HL-60 (cell line): ENCODE measurements at regions not wholly inside any gene's neighbourhood (a gene's known extent, or its start where the extent isn't known, plus 50 kb on each side); places are given as distances from the start of the nearest gene placed in this dataset.

ENCODE experiments used
- DNase-seq, 2 experiments: peaks; one replicate each; pipeline ENCODE4 v3.0.0-alpha.2; 2010 to 2020; ENCODE audit warnings: low read depth in 1 of 2, low spot score in 1 of 2
- H3K27ac ChIP-seq: fragments of 250-450 bp; sonication (Bioruptor Pico); replicated peaks from 2 replicates; pipeline ENCODE4 v1.5.1; 2020; ENCODE audit warnings: mild to moderate bottlenecking, moderate library complexity
- H3K27me3 ChIP-seq: fragments of 250-450 bp; sonication (Bioruptor Pico); 2 replicates; pipeline ENCODE4 v1.5.1; 2021; ENCODE audit warnings: mild to moderate bottlenecking, moderate library complexity; ENCODE audit not compliant: insufficient read depth, poor library complexity, severe bottlenecking
- H3K4me3 ChIP-seq: replicated peaks from 2 replicates; pipeline ENCODE4 v1.5.1; 2011; ENCODE audit warnings: mild to moderate bottlenecking, control low read depth, low read length; ENCODE audit not compliant: insufficient read depth
- GABPA ChIP-seq: IDR thresholded peaks from 2 replicates; pipeline ENCODE4 v1.6.1; 2012; ENCODE audit warnings: low read depth
- POLR2AphosphoS5 ChIP-seq: IDR thresholded peaks from 2 replicates; pipeline ENCODE4 v1.6.1; 2012; ENCODE audit warnings: low read depth
- REST ChIP-seq: IDR thresholded peaks from 2 replicates; pipeline ENCODE4 v1.6.1; 2012; ENCODE audit warnings: low read depth; ENCODE audit not compliant: insufficient replicate concordance
- SPI1 ChIP-seq: IDR thresholded peaks from 2 replicates; pipeline ENCODE4 v1.6.1; 2012; ENCODE audit warnings: low read depth, mild to moderate bottlenecking, borderline replicate concordance
- TF ChIP-seq, protein P1 (sequence below): IDR thresholded peaks from one replicate; pipeline ENCODE4 v1.5.1; 2011; ENCODE audit warnings: low read length, control low read depth, inconsistent platforms; ENCODE audit not compliant: insufficient read depth

- TF ChIP-seq SPI1, result no peak
- Histone ChIP-seq H3K27me3 (no peaks in the 10 kb centered on the region), H3K4me3 (no peak overlapping the region), H3K27ac (no peak overlapping the region)
- DNase-seq, result no peak
These were observed 154.9 kb upstream of the PELI2 start for GRCh38 chr14:55963295-55963694.

DNA sequence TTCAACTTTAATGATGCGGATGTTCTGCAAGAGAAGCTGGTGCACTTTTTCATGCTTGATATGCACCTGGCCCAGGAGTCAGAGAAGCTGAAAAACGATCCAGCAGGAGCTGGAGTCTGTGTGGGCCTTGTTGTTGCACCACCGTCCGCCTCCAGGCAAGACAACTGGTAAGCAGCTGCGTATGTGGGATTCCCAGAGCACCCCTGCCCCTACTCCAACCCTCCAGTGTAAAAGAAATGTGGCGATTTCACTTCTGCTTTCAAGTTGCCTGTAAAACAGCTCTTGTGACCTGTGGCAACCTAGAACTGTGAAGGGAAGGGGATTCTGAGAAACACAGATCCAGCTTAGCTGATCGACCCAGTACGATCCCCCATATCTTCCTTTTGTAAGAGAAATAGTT lies 154.1 kb upstream of the PELI2 start:
- Histone ChIP-seq H3K4me3 (no peak overlapping the region), H3K27me3 (no peaks in the 10 kb centered on the region), H3K27ac (no peak overlapping the region)
- TF ChIP-seq POLR2AphosphoS5 (no peak), SPI1 (no peak), REST (no peak), GABPA (no peak)
- TF ChIP-seq, protein P1, sequence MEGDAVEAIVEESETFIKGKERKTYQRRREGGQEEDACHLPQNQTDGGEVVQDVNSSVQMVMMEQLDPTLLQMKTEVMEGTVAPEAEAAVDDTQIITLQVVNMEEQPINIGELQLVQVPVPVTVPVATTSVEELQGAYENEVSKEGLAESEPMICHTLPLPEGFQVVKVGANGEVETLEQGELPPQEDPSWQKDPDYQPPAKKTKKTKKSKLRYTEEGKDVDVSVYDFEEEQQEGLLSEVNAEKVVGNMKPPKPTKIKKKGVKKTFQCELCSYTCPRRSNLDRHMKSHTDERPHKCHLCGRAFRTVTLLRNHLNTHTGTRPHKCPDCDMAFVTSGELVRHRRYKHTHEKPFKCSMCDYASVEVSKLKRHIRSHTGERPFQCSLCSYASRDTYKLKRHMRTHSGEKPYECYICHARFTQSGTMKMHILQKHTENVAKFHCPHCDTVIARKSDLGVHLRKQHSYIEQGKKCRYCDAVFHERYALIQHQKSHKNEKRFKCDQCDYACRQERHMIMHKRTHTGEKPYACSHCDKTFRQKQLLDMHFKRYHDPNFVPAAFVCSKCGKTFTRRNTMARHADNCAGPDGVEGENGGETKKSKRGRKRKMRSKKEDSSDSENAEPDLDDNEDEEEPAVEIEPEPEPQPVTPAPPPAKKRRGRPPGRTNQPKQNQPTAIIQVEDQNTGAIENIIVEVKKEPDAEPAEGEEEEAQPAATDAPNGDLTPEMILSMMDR, result no peak
- DNase-seq, result no peak

DNA sequence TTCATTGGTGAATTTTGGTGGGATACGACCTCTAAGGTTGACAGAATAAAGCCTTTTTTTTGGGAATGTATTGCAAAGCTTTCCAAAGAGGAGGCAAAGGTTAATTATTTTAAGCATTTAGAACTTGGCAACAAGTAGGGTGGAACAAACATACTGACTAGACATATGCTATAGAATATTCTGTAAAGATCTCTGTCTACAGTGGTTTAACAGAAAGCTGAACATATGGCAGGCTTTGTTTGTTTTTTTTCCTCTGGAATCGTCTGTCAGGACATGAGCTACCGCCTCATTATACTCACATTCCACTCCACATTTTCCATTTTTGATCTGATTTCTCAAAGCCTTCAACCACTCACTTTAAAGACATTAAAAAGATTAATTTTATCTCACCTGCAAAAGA lies 153.4 kb upstream of the PELI2 start:
- no peak for DNase-seq
- H3K27ac ChIP-seq, result no peak overlapping the region
- TF ChIP-seq POLR2AphosphoS5 (no peak), GABPA (no peak)
- TF ChIP-seq, protein P1, result no peak
- H3K27me3 ChIP-seq, result no peaks in the 10 kb centered on the region
- H3K4me3 ChIP-seq, result no peak overlapping the region

GRCh38 chr14:55965851-55966250 lies 152.4 kb upstream of the PELI2 start:
- Histone ChIP-seq H3K4me3 (no peak overlapping the region), H3K27me3 (no peaks in the 10 kb centered on the region), H3K27ac (no peak overlapping the region)
- DNase-seq, result no peak
- no peak for TF ChIP-seq GABPA
- TF ChIP-seq, protein P1, result no peak
- no peak for TF ChIP-seq POLR2AphosphoS5
- no peak for TF ChIP-seq SPI1
- TF ChIP-seq REST, result no peak
